ENCODE measurements at regions not wholly inside any gene's neighbourhood (a gene's known extent, or its start where the extent isn't known, plus 50 kb on each side); places are given as distances from the start of the nearest gene placed in this dataset.
A peak's percentile ranks its signal among the peaks of the same experiment; 100 is the strongest.

- no peak for TF ChIP-seq CTCF (IDR thresholded peaks at IDR 0.05; ENCODE audit: borderline replicate concordance, insufficient read depth, low read depth, low read length)
- no peak overlapping the region for H3K4me3 ChIP-seq (ENCODE audit: low read depth, low read length)
Measured at GRCh38 chrX:77143907-77144306, 303.3 kb upstream of the FGF16 start.

GRCh38 chrX:77160301-77160700, 286.9 kb upstream of the FGF16 start:
- no peak overlapping the region for H3K4me3 ChIP-seq (ENCODE audit: low read depth, low read length)
- TF ChIP-seq CTCF (IDR thresholded peaks at IDR 0.05; ENCODE audit: borderline replicate concordance, insufficient read depth, low read depth, low read length), result peak; percentile 54

GRCh38 chrX:77162777-77163176, 284.4 kb upstream of the FGF16 start:
- no peak overlapping the region for H3K4me3 ChIP-seq (ENCODE audit: low read depth, low read length)
- no peak for TF ChIP-seq CTCF (IDR thresholded peaks at IDR 0.05; ENCODE audit: borderline replicate concordance, insufficient read depth, low read depth, low read length)

GRCh38 chrX:77167993-77168392, 279.2 kb upstream of the FGF16 start:
- no peak overlapping the region for H3K4me3 ChIP-seq (ENCODE audit: low read depth, low read length)
- no peak for TF ChIP-seq CTCF (IDR thresholded peaks at IDR 0.05; ENCODE audit: borderline replicate concordance, insufficient read depth, low read depth, low read length)

- TF ChIP-seq CTCF (IDR thresholded peaks at IDR 0.05; ENCODE audit: borderline replicate concordance, insufficient read depth, low read depth, low read length), result no peak
- no peak overlapping the region for H3K4me3 ChIP-seq (ENCODE audit: low read depth, low read length)
Measured at GRCh38 chrX:77174680-77175519, 272.3 kb upstream of the FGF16 start.

GRCh38 chrX:77200663-77201062, 246.5 kb upstream of the FGF16 start:
- TF ChIP-seq CTCF (IDR thresholded peaks at IDR 0.05; ENCODE audit: borderline replicate concordance, insufficient read depth, low read depth, low read length), result no peak
- no peak overlapping the region for H3K4me3 ChIP-seq (ENCODE audit: low read depth, low read length)

GRCh38 chrX:77223046-77223445, 224.1 kb upstream of the FGF16 start:
- no peak for TF ChIP-seq CTCF (IDR thresholded peaks at IDR 0.05; ENCODE audit: borderline replicate concordance, insufficient read depth, low read depth, low read length)
- no peak overlapping the region for H3K4me3 ChIP-seq (ENCODE audit: low read depth, low read length)
